ENCODE measurements at regions not wholly inside any gene's neighbourhood (a gene's known extent, or its start where the extent isn't known, plus 50 kb on each side); places are given as distances from the start of the nearest gene placed in this dataset.

DNA sequence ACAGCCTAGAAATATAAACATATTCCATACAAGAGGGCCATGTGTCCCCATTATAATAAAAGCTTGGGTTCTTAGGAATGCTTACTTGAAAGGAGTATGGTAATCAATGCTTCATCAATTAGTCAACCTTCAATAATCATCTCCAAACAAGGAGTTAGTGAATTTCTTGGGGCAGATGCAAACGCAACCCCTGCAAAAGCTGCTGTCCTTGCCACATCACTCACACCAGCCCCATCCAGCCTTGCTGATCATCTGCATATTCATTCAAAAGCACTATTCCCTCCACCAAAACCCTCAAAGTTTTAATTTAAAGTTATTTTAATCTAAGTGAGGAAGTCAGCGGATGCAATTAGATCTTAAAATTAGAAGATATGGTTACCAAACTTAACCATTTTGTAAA lies 54.0 kb upstream of the VGLL4 start:
- TF ChIP-seq POLR2A (IDR thresholded peaks at IDR 0.05): no peak
- TF ChIP-seq, protein P1, sequence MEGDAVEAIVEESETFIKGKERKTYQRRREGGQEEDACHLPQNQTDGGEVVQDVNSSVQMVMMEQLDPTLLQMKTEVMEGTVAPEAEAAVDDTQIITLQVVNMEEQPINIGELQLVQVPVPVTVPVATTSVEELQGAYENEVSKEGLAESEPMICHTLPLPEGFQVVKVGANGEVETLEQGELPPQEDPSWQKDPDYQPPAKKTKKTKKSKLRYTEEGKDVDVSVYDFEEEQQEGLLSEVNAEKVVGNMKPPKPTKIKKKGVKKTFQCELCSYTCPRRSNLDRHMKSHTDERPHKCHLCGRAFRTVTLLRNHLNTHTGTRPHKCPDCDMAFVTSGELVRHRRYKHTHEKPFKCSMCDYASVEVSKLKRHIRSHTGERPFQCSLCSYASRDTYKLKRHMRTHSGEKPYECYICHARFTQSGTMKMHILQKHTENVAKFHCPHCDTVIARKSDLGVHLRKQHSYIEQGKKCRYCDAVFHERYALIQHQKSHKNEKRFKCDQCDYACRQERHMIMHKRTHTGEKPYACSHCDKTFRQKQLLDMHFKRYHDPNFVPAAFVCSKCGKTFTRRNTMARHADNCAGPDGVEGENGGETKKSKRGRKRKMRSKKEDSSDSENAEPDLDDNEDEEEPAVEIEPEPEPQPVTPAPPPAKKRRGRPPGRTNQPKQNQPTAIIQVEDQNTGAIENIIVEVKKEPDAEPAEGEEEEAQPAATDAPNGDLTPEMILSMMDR (IDR thresholded peaks at IDR 0.05): no peak
- Histone ChIP-seq H3K9me3 (no peaks in the 10 kb centered on the region), H3K4me1 (peaks cover 14% of the 10 kb centered on the region), H3K27me3 (no peaks in the 10 kb centered on the region), H3K36me3 (replicated peaks in 1 of 2; ENCODE audit: insufficient read depth in 1 of 2, low read depth in 2 of 2) (no peaks in the 10 kb centered on the region), H3K4me3 (no peak overlapping the region), H3K27ac (no peak overlapping the region)
- no peak for DNase-seq
- ATAC-seq: no peak
- intact Hi-C loops (cut with DNase I): no loop called here
- 95 to 98% methylated on average over 2 of the region's 2 CpGs for WGBS, 2 donors

DNA sequence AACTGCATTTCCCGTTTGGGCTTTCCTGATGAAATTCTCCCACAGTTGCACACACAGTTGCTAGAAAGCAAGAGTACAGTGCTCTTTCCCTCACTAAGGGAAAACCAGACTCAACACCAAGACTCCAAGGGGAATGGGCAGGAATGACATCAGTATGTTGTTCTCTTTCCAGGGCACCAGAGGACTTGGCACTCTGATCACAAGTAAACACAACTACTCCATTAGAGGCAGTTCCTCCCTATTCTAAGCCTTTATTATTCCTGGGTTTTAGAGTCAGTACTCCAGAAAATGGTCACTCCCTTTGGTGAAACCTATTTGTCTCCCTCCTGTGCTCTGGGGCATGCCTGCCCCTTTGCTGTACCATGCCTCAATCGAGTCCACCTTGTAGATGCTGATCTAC lies 52.3 kb upstream of the VGLL4 start:
- no peak overlapping the region for H3K4me3 ChIP-seq
- TF ChIP-seq, protein P1 (IDR thresholded peaks at IDR 0.05): no peak
- no peak for TF ChIP-seq POLR2A (IDR thresholded peaks at IDR 0.05)
- H3K36me3 ChIP-seq (replicated peaks in 1 of 2; ENCODE audit: insufficient read depth in 1 of 2, low read depth in 2 of 2): no peaks in the 10 kb centered on the region
- no peak for ATAC-seq
- WGBS, 2 donors: 85 to 88% methylated on average over 2 of the region's 2 CpGs
- DNase-seq: no peak
- intact Hi-C loops (cut with DNase I): no loop called here
- peaks cover 22% of the 10 kb centered on the region for H3K4me1 ChIP-seq
- H3K27me3 ChIP-seq: no peaks in the 10 kb centered on the region
- no peak overlapping the region for H3K27ac ChIP-seq
- H3K9me3 ChIP-seq: no peaks in the 10 kb centered on the region

Measured in body of pancreas (tissue), 4 donors.